Ramos (cell line): ENCODE measurements at regions not wholly inside any gene's neighbourhood (a gene's known extent, or its start where the extent isn't known, plus 50 kb on each side); places are given as distances from the start of the nearest gene placed in this dataset.

Source experiments
- in situ Hi-C: fragments of 300-500 bp; cut with MboI; formaldehyde crosslinking; loops from one replicate; pipeline ENCODE4 v1.14.3; 2022; ENCODE audit warnings: low sequenced_read_pairs; ENCODE audit not compliant: unreplicated experiment

DNA sequence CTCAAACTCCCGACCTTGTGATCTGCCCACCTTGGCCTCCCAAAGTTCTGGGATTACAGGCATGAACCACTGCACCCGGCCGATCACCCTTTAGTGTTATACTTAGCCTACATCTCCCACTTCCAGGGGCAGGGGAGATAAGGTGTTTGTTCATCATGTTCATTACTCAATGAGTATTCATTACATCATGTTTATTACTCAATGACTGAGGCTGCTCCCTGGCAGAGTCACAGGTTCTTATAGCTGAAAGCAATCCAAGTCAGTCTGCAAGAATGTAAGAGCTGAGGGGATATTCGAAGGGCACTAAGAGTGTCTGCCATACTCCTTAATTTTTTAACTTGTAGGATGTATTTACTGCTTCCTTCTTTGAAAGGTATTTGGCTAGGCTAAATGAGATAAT lies 214.2 kb downstream of the SPATA31D1 start:
- in situ Hi-C loops, result no loop called here

GRCh38 chr9:82206490-82206889 lies 217.9 kb downstream of the SPATA31D1 start:
- in situ Hi-C loops, result no loop called here

GRCh38 chr9:82206946-82207345 lies 218.4 kb downstream of the SPATA31D1 start:
- in situ Hi-C loops, result no loop called here

GRCh38 chr9:82208741-82209450 lies 220.3 kb downstream of the SPATA31D1 start:
- in situ Hi-C loops, result no loop called here

DNA sequence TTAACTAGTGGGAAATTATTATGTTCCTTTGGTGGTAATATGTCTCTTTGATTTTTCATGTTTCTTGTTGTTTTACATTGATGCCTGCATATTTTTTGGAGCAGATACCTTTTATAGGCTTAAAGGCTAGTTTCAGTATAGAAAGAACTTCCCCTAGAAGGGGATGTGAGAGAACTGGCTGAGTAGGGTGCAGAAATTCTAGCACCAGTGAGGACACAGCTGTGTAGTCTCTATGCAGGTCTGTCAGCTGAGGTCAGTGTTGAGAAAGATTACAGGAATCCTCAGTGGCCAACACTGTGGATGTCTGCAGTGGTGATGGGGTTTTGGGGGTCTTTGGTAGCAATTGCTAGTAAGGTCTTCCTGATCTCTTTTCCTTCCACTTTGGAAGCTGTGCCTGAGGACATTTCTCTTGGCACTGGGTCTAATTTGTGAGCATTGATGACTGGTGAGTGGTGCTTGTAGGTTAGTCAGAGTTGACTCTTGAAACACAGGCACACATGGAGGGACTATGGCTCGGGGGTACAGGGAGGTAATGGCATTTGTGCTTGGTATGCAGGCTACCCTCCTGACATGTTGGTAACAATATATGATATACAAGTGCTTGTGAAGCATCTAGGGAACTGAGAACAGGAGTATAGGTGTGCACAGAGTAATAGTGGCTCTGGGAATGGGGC lies 221.4 kb downstream of the SPATA31D1 start:
- in situ Hi-C loops, result no loop called here

DNA sequence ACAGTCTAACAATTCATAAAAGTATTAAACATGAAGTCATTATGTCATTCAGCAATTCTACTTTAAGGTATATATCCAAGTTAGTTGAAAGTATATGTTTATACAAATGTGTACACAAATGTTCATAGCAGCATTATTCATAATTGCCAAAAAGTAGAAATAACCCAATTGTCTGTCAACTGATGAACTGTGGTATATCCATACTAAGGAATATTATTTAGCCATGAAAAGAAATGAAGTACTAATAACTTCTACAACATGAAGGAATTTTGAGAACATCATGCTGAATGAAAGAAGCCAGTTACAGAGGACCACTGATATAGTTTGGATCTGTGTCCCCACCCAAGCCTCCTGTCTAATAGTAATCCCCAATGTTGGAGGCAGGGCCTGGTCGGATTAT lies 224.3 kb downstream of the SPATA31D1 start:
- in situ Hi-C loops, result no loop called here

- in situ Hi-C loops, result no loop called here
Measured at GRCh38 chr9:82216435-82216834, 227.9 kb downstream of the SPATA31D1 start.

DNA sequence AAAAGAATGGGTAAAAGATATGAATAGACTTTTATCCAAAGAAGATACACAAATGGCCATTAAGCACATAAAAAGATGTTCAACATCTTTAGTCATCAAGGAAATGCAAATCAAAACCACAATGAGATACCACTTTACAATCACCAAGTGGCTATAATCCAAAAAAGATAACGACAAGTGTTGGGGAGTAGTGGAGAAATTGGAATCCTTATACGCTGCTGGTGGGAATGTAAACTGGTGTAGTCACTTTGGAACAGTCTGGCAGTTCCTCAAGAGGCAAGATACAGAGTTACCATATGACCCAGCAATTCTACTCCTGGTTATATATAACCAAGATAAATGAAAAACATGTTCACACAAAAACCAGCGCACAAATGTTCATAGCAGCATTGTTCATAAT lies 234.9 kb downstream of the SPATA31D1 start:
- in situ Hi-C loops, result no loop called here

- in situ Hi-C loops, result no loop called here
Measured at GRCh38 chr9:82231411-82231810, 242.8 kb downstream of the SPATA31D1 start.

DNA sequence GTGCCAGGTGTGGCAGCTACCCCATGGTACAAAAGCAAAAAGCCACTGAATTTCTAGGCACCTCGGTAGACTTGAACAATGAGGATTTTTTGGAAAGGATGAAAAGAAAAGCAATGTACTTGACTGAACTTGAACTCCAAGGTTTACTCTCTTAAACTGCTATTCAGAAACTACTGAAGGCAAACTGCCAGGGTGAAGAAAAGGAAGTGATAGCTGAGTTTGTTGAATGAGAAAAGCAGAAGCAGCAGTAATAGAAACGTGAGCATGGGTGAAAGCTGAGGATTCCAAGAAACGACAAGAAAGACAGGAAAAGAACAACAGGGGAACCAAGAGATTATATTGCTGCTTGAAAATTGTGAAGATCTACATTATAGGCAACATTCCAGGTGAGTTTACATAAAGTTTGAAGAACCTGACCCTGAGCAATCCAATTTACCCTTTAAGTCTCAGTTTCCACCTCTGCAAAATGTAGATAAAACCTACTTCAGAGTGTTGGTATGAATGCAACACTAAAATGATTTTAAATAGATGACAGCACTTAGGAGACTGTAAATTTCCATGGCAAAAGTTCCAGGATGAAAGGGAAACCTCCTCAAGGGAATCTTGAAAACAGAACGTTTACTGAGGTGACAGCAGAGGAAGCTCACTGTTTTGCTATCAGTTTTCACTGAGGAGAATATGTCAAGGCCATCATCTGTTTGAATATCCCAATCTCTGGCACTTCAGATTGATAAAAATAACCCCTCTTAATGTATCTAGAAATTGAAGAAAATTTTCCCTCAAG lies 245.8 kb downstream of the SPATA31D1 start:
- in situ Hi-C loops, result no loop called here

- in situ Hi-C loops, result no loop called here
Measured at GRCh38 chr9:82242285-82242963, 253.9 kb downstream of the SPATA31D1 start.

- in situ Hi-C loops, result no loop called here
Measured at GRCh38 chr9:82247318-82247717, 258.7 kb downstream of the SPATA31D1 start.

DNA sequence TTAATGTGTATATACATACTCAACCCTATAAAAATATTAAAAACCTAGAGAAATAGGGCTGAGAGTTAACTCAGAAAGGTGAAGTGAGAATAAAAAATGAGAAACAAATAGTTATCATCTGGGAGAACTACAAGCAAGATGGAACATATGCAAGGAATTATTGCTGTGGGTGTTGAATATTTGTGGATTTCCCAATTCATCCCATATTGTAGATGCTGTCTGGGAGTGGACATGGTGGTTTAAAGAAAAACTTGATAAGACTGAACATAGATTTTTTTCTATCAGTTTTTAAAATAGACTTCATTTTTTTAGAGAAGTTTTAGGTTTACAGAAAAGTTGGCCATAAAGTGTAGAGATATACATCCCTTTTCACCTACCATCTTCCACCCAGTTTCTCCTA lies 263.5 kb downstream of the SPATA31D1 start:
- in situ Hi-C loops, result no loop called here

GRCh38 chr9:82254646-82255367 lies 266.2 kb downstream of the SPATA31D1 start:
- in situ Hi-C loops, result no loop called here

DNA sequence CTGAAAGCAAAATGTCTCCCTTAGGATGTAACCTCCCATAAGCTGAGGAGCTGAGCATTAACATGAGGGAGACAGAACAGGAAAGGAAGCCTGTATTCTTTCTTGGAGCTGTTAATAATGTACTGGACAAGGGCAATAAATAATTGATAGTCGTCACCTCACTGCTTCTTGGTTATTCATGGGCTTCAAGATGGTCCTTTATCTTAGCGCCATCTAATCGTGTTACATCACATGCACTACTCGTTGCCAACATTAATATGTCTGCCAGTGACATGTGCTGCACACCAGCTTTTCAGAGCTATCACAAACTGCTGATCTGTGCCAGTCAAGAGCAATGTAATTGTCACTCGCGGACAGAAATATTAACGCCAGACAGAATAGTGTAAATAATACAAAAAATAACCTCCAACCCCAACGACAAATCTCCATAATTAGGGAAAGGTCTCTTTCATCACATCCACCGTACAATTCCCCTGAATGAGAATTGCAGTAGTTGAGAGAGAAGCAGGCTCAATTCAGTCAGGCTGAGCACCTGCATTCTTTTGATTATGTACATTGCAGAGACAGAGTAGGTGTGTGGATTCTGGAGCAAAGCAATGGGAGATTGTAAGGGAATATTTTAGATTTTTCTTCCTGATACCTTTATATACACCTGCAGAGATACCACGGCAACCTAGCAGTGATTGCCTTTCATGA lies 267.1 kb downstream of the SPATA31D1 start:
- in situ Hi-C loops, result no loop called here

- in situ Hi-C loops, result no loop called here
Measured at GRCh38 chr9:82260691-82261090, 272.1 kb downstream of the SPATA31D1 start.

DNA sequence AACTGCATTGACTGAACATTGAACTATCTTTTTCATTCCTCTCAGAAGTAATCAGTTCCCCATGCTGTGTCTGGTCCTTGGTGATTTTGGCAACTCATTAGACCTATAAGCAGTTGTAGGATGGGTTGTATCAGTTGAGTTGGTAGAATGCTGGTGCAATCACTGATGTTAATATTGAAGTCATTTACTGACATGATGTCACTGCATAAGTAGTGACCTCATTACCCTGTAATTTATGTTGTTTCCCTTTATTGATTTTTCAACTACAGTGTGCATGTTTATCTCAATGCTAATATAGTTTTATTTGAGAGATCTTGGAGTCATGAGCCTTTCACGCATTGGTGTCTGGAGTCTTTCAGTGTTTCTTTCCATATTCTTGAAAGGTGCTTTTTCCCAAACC lies 275.0 kb downstream of the SPATA31D1 start:
- in situ Hi-C loops, result no loop called here

GRCh38 chr9:82271106-82271561 lies 282.6 kb downstream of the SPATA31D1 start:
- in situ Hi-C loops, result no loop called here

DNA sequence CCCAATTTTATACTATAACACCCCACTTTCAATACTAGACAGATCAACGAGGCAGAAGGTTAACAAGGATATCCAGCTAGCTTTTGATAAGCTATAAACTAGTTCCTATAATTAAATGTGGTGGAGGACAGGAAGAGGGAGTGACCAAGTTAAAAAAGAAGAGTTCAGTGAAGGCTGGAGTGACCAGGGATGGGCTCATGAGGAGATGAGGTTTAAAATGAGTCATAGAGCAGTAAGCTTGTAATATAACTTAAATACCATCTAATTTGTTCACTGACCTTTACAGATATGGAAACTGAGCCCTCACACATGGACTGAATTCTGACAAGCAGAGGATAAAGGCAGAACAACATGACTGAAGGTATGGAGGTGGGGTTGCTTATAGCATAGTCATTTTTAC lies 284.5 kb downstream of the SPATA31D1 start:
- in situ Hi-C loops, result no loop called here
